GM19238 (cell line): ENCODE measurements at regions not wholly inside any gene's neighbourhood (a gene's known extent, or its start where the extent isn't known, plus 50 kb on each side); places are given as distances from the start of the nearest gene placed in this dataset.

Experiments used
- DNase-seq: peaks from one replicate; pipeline ENCODE4 v3.0.0; 2011; ENCODE audit warnings: low spot score; ENCODE audit not compliant: insufficient read length

DNA sequence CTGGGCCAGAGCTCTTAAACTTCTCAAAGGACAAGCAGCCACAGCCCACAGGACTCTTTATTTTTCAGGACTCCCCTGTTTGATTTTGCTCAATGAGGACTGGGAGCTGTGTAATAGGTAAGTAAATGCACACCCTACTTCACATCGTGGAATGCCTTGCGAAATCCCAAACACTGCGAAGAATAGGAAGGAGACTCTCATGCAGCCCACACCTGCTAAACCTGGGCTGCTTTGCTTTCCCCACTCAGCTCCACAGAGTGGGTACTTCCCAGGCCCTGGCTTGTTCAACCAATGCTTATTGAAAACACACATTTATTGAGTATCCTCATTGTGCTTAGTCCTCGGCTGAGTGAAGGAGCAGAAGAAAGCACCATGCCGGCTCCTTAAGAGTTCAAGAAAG is 103.3 kb upstream of the FSTL4 start:
- no peak for DNase-seq

DNA sequence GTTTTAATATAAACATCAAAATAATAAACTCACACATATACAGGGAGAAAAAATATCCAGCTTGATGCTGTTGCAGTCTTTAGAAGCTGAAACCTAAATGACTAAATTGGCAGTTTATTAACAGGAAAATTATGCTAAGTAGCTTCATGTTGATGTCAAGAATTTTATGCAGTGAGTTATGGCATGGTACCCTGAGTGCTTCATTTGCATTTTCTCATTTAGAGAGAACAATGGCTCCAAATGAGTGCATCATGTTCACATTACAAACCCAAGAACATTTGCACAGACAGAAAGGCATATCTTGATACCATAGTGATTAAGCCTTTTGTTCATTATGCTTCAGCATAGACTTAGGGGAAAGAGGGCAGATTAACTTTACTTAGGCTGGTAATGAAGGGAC is 102.9 kb upstream of the FSTL4 start:
- DNase-seq = no peak

DNA sequence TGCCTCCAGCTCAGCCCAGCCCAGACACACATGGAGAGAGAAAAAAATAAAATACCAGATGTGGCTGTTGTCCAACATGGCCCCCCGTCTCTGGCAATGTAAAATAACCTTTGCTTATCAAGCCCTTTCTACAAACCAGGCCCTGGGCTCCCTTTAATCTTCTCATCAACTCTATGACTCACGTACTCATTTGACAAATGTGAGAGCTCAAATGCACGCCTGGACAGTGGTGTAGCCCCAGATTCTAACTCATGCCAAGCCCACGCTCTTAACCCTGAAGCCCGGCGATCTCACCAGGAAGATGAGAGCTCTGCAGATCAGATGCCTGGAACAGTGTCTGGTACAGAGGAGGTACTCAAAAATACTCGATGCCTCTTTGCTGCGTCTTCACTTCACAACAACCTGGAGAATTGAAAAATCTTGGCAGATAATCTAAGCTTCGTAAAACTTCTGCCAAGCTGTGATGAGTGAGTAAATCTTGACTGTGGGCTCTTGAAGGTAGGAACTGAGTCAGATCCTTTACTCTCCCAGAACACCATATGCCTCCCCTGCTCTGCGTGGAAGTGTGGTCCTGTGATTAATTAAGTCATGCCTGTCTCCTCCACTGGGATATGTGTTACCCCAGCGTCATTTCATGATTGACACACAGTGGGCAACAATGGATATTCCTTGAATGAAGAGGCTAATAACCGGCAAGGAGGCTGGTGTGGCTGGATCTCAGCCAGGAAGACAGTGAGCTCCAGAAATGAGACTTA is 102.0 kb upstream of the FSTL4 start:
- DNase-seq = no peak

DNA sequence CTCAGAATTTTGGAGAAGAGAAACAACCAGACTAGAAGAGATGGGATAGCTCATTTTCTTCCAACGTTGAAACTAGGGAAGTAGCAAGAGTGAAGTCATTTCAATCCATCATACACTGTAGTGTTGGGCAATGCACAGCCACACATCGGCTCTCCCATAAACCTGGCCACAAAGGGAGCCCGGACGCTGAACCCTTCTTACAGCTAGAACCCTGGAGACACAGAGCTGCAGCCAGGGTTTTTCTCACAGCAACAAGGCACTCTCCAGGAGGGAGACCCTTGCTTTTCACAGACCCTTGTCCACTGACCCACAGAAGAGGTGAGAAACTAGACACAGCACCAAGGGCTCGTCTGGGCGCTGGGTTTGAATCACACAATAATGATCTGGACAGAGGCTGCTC is 101.4 kb upstream of the FSTL4 start:
- DNase-seq = no peak

DNA sequence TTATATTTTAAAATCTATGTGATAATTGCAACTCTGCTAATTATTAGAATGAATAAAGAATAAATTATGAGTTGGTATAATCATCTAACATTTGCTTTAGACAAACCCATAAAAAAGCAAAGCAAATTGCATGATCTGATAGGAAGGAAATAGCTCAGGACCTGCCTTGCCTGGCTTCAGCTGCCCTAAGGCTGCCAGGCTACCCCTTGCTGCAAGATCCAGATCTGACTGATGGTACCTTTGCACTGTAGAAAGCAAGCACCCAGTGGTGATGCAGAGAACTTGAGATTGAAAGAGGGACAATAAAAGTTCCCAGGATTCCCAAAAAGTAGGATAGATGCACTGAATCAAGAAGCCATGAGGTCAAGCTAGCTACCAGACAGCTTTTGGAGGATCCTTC is 100.9 kb upstream of the FSTL4 start:
- DNase-seq = no peak

DNA sequence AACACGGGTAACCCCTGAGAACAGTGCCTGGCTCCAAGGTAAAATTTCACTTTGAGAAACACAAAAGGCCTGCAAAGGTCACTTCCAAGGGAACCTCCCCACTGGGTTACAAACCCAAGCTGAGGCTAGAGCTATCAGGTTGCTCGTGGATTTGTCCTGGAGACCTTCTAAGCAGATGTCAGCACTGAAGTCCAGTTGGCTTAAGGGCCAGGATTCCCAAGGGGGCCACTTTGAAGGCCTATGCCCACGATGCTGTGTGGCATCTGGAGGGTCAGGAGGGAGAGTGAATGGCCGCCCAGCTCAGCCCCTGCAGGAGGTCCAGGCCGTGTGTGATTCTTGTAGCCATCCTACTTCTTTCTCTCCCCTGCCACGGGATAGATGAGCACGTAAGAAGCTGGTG is 100.2 kb upstream of the FSTL4 start:
- no peak for DNase-seq

DNA sequence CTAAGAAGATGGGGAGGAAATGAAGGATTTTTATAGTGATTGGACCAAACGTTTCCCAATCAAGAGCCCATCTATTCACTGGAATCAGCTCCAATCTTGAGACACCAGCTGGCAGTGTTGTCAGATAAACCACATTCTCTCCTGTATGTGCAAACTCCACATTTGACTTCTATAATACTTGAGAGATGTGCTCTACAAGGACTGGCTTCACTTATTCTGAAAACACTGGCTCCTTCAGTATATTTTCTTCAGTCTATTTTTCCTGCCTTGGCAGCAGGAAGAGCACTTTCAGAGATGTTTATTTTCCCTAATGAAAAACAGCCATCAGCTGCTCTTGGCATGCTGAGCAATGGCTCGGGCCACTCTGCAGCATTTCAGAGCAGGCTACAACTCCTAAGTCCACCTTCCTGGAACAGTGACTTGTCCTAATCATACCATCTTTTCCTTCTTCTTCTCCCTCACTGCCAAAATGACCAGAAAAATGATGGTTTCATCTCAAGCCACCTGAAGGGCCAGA is 96.9 kb upstream of the FSTL4 start:
- DNase-seq = no peak

DNA sequence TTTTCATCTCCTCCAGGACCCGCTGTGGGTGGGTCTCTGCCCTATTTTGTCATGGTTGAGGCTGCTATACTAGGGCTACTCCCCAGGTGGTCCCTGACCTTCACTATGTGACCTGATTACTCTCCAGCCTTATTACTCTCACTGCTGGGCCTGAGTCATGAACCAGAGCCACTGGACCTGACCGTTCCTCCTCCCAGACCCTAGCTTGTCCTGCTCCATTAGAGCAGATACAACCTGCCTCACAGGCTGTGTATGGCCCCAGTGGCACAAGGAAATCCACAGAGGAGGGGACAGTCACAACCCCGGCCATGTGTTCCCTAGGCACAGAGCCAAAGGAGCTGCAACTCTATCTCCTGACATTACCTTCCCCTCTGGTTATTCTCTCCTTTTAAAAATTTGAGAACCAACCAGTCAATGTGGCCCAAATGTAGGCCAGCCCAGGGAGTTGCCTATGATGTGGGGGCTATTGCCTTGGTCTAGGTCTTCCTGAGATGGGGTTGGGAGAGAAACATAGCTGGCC is 96.0 kb upstream of the FSTL4 start:
- DNase-seq = no peak

DNA sequence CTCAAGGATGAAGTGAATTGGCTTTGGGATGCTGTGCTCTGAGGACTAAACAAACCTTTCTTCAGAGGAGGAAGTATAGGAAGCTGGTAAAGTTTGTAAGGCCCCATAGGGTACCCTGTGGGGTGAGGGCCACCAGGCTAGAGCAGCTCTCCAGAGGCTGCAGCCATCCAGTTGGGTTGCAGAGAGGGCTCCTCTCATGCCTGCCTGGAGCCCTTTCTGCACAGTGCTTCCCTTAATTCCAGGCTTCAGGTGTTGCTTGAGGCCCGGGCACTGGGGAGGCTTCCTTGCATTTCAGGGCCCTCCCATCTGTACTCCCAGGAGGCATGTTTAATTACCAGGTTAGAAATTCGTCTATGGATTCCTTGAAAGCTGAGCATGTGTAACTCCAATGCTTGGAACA is 95.3 kb upstream of the FSTL4 start:
- DNase-seq = no peak

DNA sequence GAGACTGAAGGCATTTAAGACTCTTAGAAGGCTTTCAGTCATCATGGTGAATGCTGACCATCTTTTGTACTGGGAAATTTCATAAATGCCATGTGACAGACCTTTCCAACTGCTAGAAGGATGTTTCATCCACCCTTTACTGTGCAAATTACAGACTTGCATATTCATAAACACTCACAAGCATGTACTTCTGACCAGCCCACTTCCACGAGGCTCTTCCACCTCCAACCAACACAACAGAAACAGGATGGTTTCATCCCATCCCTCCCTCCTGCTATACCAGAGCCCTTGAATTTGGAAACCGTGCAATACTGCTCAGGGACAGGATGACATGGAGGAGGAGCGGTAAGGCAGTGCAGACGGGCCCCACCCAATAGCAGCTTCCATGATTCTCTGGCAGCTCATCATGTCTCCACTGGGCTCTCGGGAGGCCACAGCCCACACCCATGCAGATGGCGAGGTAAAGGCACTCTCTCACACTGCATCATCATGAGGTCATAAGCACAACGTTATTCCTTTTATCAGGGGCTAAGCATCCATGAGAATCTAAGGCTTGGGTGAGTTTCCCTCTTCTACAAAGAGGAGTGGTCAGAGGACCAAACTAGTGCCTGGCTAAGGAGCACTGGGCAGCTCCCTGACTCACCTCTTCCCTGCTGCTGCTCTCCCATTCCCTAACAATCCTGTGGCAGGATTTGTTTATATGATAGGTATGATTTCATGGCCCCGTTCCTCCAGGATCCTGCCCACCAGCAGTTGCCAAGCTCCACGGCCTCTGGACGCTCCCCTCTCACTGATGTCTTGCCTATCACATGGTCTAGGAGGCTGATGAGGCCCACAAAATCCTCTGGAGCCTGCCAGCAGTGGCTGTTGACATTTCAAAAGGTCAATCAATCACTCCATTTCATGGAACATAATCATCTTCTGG is 94.4 kb upstream of the FSTL4 start:
- no peak for DNase-seq

DNA sequence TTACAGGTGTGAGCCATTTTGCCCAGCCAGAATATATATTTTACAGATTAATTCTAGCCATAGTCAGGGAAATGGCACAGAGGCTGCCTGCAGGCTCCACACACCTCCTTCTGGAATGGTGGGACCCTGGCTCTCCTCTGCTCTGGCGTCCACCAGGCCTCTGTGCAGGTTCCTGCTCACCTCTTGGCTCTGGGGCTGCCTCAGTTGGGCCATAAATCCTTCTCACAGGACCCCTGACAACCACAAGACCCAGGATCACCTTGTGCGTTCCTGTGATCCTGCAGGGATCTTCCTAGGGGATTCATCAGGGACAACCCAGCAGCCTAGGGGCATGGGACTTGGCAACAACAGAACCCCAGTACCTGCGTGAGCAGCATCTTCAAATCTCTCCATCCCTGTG is 93.0 kb upstream of the FSTL4 start:
- DNase-seq = no peak

DNA sequence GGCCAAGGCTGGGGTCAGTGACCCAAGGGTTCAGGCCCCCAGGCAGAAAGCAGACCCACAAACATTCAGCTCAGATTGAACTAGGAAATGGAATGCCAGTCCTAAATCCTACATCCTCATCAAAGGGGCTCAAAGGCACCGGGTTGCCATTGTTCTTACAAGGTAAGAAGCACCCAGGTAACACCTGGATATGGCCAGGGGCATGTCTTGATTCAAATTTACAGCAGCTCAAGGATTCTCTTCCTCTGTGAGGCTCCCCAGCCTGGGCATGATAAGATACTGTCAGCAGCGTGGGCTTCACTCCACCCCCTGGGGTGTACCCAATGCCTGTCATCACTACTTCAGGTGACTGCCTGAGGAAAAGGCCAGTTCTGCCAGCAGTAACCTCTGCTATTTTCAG is 92.1 kb upstream of the FSTL4 start:
- DNase-seq = no peak

DNA sequence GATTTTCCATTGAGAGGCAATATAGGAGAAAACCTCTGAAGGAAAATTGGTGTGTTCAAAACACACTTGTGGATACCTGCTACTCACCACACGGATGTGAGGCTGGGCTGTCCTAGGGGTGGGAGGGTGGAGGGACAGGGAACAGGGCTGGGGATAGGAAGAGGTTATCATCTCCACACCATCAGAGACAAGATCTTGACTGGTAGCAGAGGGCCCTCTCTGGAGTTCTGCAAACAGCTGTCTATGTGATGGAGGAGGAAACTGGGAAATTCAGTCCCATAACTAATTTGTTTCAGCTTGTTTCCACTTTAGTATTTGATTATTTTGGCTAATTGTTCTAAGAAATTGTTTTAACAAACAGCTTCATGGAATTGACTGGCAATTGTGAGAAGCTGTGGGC is 91.6 kb upstream of the FSTL4 start:
- no peak for DNase-seq

DNA sequence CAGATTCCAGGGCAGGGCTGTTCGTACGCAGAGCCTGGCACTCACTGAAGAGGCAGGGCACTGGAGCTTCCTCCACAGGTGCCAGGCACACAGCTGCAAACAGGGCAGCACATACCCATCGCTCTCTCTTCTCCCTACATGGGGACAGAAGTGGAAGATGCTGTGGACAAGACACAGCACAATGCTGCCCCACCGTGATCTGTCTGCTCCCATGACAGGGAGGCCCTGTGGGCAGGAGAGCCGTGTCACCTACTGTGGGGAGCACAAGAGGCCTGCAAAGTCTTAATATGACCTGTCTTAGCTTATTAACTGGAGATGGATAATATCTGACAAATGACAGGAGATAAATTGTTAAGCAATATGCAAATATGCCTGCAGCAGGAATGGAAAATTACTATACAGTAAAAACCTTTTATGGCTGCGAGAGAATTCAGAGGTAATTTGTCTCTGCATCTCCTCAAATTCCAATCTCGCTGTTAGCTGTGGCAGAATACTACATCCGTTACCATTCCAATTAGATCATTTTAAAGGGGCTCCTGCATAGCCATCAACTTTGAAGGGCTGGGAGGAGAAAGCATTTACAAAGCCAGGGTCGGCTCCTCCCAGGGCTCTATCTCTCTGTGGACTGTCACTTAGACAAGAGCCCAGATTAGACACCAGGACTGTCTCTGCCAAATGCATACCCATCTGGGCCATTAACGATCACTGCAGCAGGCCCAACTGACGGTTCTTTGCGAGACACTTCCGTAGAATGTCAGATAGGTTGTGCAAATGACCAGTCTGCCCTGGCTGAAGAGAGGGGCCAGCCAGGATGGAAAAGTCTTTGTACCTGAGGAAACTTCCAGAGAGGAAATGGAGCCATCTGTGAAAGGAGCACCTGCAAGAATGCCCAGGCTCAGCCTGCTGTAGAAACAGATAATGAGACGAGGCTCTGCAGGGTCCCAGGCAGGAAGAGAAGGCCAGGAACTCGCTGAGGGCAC is 90.7 kb upstream of the FSTL4 start:
- no peak for DNase-seq

DNA sequence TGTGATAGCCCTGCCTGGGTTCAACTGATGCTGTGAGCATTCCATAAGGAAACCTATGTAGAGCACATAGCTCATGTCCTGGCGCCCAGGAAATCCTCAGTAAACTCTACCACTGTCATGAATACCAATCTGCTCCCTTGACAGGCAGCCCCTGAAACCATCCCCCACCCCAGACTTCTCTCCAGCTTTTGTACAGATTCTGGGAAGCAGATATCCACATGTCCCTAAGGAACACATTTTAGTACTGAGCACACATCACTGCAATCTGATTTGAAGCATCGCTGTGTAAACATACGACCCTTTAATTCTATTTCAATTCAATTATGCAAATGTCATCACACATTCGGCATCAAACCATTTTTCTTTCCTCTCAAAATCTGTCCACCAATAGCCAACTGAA is 89.5 kb upstream of the FSTL4 start:
- no peak for DNase-seq

DNA sequence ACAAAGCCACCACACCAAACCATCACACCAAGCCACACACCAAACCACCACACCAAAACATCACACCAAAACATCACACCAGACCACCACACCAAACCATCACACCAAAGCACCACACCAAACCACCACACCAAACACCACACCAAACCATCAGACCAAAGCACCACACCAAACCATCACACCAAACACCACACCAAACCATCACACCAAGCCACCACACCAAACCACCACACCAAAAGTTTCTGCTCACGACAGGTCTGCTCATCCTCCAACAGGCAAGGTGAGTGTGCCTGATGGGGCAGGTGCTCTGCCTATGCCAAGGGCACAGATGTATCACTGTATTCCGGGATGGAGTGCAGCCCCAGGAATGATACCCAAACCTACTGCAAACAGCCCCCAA is 87.9 kb upstream of the FSTL4 start:
- DNase-seq = no peak

DNA sequence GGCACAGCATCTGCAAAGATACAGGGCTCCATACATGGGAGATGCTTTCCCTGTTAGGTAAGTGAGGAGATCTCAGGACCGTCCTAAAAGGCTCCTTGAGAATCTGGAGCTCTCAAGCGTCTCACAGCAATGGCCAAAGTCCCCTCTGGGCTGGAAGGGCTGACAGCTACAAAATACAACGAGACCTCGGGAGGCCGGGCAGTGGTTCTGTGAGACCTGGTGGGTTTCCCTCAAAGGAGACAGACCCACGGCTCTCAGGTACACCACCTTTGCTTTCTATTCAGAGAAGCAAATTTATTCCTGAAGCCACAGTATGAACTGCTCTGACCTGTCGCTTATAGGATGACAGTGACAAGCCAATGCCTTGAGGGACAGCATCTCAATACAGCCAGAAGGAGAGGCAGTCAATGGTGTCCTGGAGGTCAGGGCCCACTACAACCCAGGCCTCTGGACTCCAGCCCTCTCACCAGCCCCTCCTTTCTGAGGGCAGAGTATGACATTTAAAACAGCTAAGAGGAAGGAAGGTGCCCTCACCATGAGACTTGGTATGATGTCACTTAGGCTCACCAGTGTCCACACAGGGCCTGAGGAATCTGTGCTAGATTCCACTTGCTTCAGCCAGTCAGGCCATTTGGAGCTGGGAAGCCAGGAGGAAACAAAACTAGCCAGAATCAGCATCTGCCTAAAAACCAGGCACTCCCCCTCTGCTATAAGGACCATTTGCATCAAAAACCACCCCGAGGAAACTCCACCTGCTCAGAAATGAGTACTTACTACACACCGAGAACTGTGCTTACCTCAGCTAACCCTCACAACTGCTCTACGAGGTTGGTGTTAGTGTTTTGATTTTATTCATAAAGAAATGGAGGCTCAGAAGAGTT is 86.5 kb upstream of the FSTL4 start:
- DNase-seq = no peak

DNA sequence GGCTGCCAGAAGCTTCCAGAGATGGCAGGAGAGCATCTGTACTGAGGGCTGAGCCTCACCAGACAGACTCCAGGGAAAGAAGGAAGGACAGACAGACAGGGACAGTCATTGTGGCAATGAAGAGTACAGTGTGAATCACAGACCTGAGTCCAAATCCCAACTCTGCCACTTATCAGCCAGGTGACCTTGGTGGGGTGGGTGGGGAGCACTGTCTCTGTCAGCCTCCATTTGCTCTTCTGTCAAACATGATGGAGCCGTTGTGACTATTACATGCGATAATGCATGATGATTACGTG is 85.9 kb upstream of the FSTL4 start:
- no peak for DNase-seq

DNA sequence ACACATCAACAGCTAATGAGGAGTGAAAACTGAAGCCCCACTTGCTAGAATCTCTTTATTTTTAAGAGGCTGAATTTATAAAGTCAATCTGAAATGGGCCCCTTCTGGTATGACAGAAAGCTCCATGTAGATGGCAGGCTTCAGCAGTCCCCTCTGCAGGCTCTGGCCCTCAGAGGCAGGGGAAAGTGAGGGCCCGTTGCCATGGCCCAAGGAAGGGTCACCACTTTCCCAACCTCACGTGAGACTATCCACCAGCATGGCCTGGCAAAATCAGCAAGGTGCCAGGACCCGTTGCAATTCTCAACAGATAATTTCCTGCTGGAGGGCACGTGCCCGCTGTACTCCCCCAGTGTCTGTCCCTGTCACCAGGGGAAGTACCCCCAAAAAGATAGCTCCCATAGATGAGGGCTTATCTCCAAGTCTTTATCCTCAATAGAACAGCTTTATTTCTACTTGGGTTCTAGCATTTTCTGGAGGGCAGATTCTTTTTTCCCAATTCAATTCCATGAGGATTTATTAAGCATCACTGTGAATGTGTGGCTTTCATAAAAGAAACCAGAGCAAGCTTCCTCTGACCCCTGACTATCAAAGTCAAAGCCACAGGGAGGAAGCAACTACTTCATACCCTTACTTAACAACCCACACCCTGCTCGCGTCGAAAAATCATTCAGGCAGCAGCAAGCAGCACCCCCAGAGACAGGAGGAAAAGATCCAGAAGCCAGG is 85.4 kb upstream of the FSTL4 start:
- DNase-seq = no peak
